Tibial nerve (tissue), 3 donors: ENCODE measurements at regions not wholly inside any gene's neighbourhood (a gene's known extent, or its start where the extent isn't known, plus 50 kb on each side); places are given as distances from the start of the nearest gene placed in this dataset.

Source experiments
- CTCF ChIP-seq, 5 experiments: fragments of 200-600 bp in 3 of 5; fragments of 450-650 bp in 2 of 5; sonication (generic) in 3 of 5; IDR thresholded peaks; one replicate each; pipeline ENCODE4 v1.5.1; 2016 to 2019; ENCODE audit warnings: antibody characterized with exemption in 5 of 5, mild to moderate bottlenecking in 3 of 5, moderate library complexity in 2 of 5
- POLR2A ChIP-seq, 2 donors: fragments of 450-650 bp; IDR thresholded peaks; one replicate each; pipeline ENCODE4 v1.6.1; 2017; ENCODE audit warnings: antibody characterized with exemption in 2 of 2, mild to moderate bottlenecking in 2 of 2, moderate library complexity in 2 of 2

GRCh38 chr20:1827510-1827973, 67.7 kb upstream of the SIRPA start:
- TF ChIP-seq POLR2A (IDR thresholded peaks at IDR 0.05) (no peak), CTCF (IDR thresholded peaks at IDR 0.05) (peak in 1 of 5 experiments; percentile 34)
